ENCODE measurements at regions not wholly inside any gene's neighbourhood (a gene's known extent, or its start where the extent isn't known, plus 50 kb on each side); places are given as distances from the start of the nearest gene placed in this dataset.

GRCh38 chr15:81766829-81767475, 278.9 kb downstream of the MEX3B start:
- TF ChIP-seq PKNOX1 (IDR thresholded peaks at IDR 0.05) (no peak), ASH1L (IDR thresholded peaks at IDR 0.05; ENCODE audit: borderline replicate concordance, low read depth, partially characterized antibody) (no peak), POLR2A (conservative IDR thresholded peaks at IDR 0.05) (no peak), POLR2AphosphoS5 (IDR thresholded peaks at IDR 0.05; ENCODE audit: control insufficient read depth, insufficient read depth, low read depth, low read length) (no peak), CAMTA2 (CRISPR knock-in tag; conservative IDR thresholded peaks at IDR 0.05) (no peak), KAT7 (CRISPR knock-in tag; IDR thresholded peaks at IDR 0.05; ENCODE audit: borderline replicate concordance) (no peak), RCOR1 (IDR thresholded peaks at IDR 0.05; ENCODE audit: borderline replicate concordance in 1 of 2, low read depth in 2 of 2, low read length in 2 of 2) (no peak), BRCA1 (IDR thresholded peaks at IDR 0.05) (no peak), BRCA1 (CRISPR knock-in tag; IDR thresholded peaks at IDR 0.05) (no peak), SMAD1 (IDR thresholded peaks at IDR 0.05; ENCODE audit: low read depth, low read length, partially characterized antibody) (no peak)
- TF ChIP-seq, protein P1, sequence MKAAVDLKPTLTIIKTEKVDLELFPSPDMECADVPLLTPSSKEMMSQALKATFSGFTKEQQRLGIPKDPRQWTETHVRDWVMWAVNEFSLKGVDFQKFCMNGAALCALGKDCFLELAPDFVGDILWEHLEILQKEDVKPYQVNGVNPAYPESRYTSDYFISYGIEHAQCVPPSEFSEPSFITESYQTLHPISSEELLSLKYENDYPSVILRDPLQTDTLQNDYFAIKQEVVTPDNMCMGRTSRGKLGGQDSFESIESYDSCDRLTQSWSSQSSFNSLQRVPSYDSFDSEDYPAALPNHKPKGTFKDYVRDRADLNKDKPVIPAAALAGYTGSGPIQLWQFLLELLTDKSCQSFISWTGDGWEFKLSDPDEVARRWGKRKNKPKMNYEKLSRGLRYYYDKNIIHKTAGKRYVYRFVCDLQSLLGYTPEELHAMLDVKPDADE (conservative IDR thresholded peaks at IDR 0.05; ENCODE audit: control insufficient read depth, low read depth, low read length) = no peak
- TF ChIP-seq, protein P2, sequence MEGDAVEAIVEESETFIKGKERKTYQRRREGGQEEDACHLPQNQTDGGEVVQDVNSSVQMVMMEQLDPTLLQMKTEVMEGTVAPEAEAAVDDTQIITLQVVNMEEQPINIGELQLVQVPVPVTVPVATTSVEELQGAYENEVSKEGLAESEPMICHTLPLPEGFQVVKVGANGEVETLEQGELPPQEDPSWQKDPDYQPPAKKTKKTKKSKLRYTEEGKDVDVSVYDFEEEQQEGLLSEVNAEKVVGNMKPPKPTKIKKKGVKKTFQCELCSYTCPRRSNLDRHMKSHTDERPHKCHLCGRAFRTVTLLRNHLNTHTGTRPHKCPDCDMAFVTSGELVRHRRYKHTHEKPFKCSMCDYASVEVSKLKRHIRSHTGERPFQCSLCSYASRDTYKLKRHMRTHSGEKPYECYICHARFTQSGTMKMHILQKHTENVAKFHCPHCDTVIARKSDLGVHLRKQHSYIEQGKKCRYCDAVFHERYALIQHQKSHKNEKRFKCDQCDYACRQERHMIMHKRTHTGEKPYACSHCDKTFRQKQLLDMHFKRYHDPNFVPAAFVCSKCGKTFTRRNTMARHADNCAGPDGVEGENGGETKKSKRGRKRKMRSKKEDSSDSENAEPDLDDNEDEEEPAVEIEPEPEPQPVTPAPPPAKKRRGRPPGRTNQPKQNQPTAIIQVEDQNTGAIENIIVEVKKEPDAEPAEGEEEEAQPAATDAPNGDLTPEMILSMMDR (IDR thresholded peaks at IDR 0.05 in 2 of 3, conservative IDR thresholded peaks at IDR 0.05 in 1 of 3; ENCODE audit: insufficient read depth in 2 of 3, low read depth in 1 of 3, low read length in 3 of 3) = no peak
